Neuronal stem cell (in vitro differentiated cells): ENCODE measurements at regions not wholly inside any gene's neighbourhood (a gene's known extent, or its start where the extent isn't known, plus 50 kb on each side); places are given as distances from the start of the nearest gene placed in this dataset.

Experiments
- DNase-seq: peaks from one replicate; pipeline ENCODE4 v3.0.0-alpha.2; 2013; ENCODE audit warnings: low spot score
- H2AFZ ChIP-seq: one replicate; pipeline ENCODE4 v1.6.1; 2013; ENCODE audit warnings: mild to moderate bottlenecking, low read length, inconsistent platforms
- H2AK5ac ChIP-seq: 2 replicates; pipeline ENCODE4 v1.6.1; 2013; ENCODE audit warnings: low read depth, mild to moderate bottlenecking, inconsistent platforms, low read length, moderate library complexity, mixed read lengths
- H2BK120ac ChIP-seq: 2 replicates; pipeline ENCODE4 v1.6.1; 2013; ENCODE audit warnings: low read depth, mild to moderate bottlenecking, inconsistent platforms, low read length, moderate library complexity, mixed read lengths
- H2BK12ac ChIP-seq: one replicate; pipeline ENCODE4 v1.6.1; 2013; ENCODE audit warnings: low read length, inconsistent platforms
- H2BK15ac ChIP-seq: 2 replicates; pipeline ENCODE4 v1.6.1; 2013; ENCODE audit warnings: mild to moderate bottlenecking, low read length, inconsistent platforms, mixed read lengths
- H2BK5ac ChIP-seq: one replicate; pipeline ENCODE4 v1.6.1; 2013; ENCODE audit warnings: inconsistent platforms, mild to moderate bottlenecking, low read length, moderate library complexity
- H3K14ac ChIP-seq: one replicate; pipeline ENCODE4 v1.6.1; 2013; ENCODE audit warnings: low read length, inconsistent platforms
- H3K18ac ChIP-seq: 2 replicates; pipeline ENCODE4 v1.6.1; 2013; ENCODE audit warnings: low read length, inconsistent platforms
- H3K23ac ChIP-seq: 2 replicates; pipeline ENCODE4 v1.6.1; 2013; ENCODE audit warnings: low read depth, mild to moderate bottlenecking, mixed read lengths, low read length, inconsistent platforms; ENCODE audit not compliant: poor library complexity
- H3K27ac ChIP-seq: replicated peaks from 3 replicates; pipeline ENCODE4 v1.5.1; 2013; ENCODE audit warnings: low read length, inconsistent platforms
- H3K27me3 ChIP-seq, 3 experiments: 2 replicates each; pipeline ENCODE4 v1.6.1; 2013; ENCODE audit warnings: low read length in 3 of 3, mild to moderate bottlenecking in 2 of 3, inconsistent platforms in 1 of 3, low read depth in 1 of 3, mixed read lengths in 1 of 3, moderate library complexity in 1 of 3; ENCODE audit not compliant: control insufficient read depth in 3 of 3, insufficient read depth in 3 of 3
- H3K36me3 ChIP-seq, 2 donors: replicated peaks in 1 of 2; 2 replicates each; pipeline ENCODE4 v1.6.1; 2013; ENCODE audit warnings: low read length in 2 of 2; ENCODE audit not compliant: control insufficient read depth in 2 of 2, insufficient read depth in 2 of 2
- H3K4ac ChIP-seq: 2 replicates; pipeline ENCODE4 v1.6.1; 2013; ENCODE audit warnings: inconsistent platforms, mild to moderate bottlenecking, low read length, moderate library complexity
- H3K4me1 ChIP-seq, 2 donors: 1 replicate in 1 of 2; 2 replicates in 1 of 2; pipeline ENCODE4 v1.6.1; 2013; ENCODE audit warnings: low read length in 2 of 2, low read depth in 1 of 2; ENCODE audit not compliant: control insufficient read depth in 2 of 2, insufficient read depth in 1 of 2
- H3K4me2 ChIP-seq: one replicate; pipeline ENCODE4 v1.6.1; 2013; ENCODE audit warnings: mild to moderate bottlenecking, low read length, inconsistent platforms; ENCODE audit not compliant: insufficient read depth, poor library complexity, severe bottlenecking
- H3K4me3 ChIP-seq, 2 donors: 2 replicates each; pipeline ENCODE4 v1.5.1; 2013; ENCODE audit warnings: low read length in 2 of 2, mild to moderate bottlenecking in 2 of 2, inconsistent platforms in 1 of 2, moderate library complexity in 1 of 2
- H3K79me1 ChIP-seq: one replicate; pipeline ENCODE4 v1.6.1; 2013; ENCODE audit warnings: low read depth, mild to moderate bottlenecking, inconsistent platforms, low read length, moderate library complexity
- H3K9ac ChIP-seq: one replicate; pipeline ENCODE4 v1.6.1; 2013; ENCODE audit warnings: mild to moderate bottlenecking, low read depth, low read length, inconsistent platforms; ENCODE audit not compliant: poor library complexity
- H3K9me3 ChIP-seq, 2 donors: replicated peaks in 1 of 2; 2 replicates each; pipeline versions ENCODE3 to v1.6.1; 2013; ENCODE audit warnings: low read length in 2 of 2, mild to moderate bottlenecking in 2 of 2, inconsistent platforms in 1 of 2, low read depth in 1 of 2, mixed read lengths in 1 of 2, moderate library complexity in 1 of 2; ENCODE audit not compliant: control insufficient read depth in 2 of 2, insufficient read depth in 1 of 2
- H4K8ac ChIP-seq: one replicate; pipeline ENCODE4 v1.6.1; 2013; ENCODE audit warnings: low read depth, mild to moderate bottlenecking, inconsistent platforms, low read length, moderate library complexity
- H4K91ac ChIP-seq: one replicate; pipeline ENCODE4 v1.6.1; 2013; ENCODE audit warnings: low read length, low read depth, mild to moderate bottlenecking, inconsistent platforms; ENCODE audit not compliant: poor library complexity
- WGBS, 2 donors: extraction: QIAGEN DNeasy Blood & Tissue Kit; methylation state at CpG; one replicate each; pipeline ENCODE4 v1.1.7; 2013; ENCODE audit warnings: missing lambda C conversion rate in 2 of 2, mixed read lengths in 1 of 2; ENCODE audit not compliant: insufficient read length in 2 of 2, insufficient replicate concordance in 1 of 2; ENCODE audit errors: extremely low coverage in 2 of 2; 5-methylcytosine and 5-hydroxymethylcytosine counted together

- peaks cover 0 to 10% of the 10 kb centered on the region in 2 donors for H3K4me1 ChIP-seq
- H3K79me1 ChIP-seq = no peaks in the 10 kb centered on the region
- no peak overlapping the region for H3K9ac ChIP-seq
- H3K4me2 ChIP-seq = no peak overlapping the region
- no peak overlapping the region for H2BK12ac ChIP-seq
- no peak overlapping the region for H4K91ac ChIP-seq
- H3K14ac ChIP-seq = peak overlapping the region; percentile 2
- H3K36me3 ChIP-seq = no peaks in the 10 kb centered on the region
- H3K27ac ChIP-seq = no peak overlapping the region
- WGBS, 2 donors = no CpG with 5 or more reads among the region's 2 CpGs
- H2AFZ ChIP-seq = no peak overlapping the region
- H3K18ac ChIP-seq = no peak overlapping the region
- H4K8ac ChIP-seq = no peak overlapping the region
- no peaks in the 10 kb centered on the region for H3K9me3 ChIP-seq
- no peaks in the 10 kb centered on the region for H3K27me3 ChIP-seq
- no peak overlapping the region for H2AK5ac ChIP-seq
- H3K23ac ChIP-seq = no peak overlapping the region
- no peak overlapping the region for H3K4me3 ChIP-seq
- H3K4ac ChIP-seq = no peak overlapping the region
- no peak overlapping the region for H2BK5ac ChIP-seq
- no peak overlapping the region for H2BK15ac ChIP-seq
- no peak for DNase-seq
- no peak overlapping the region for H2BK120ac ChIP-seq
Observed at GRCh38 chr6:10300071-10300470, 114.8 kb downstream of the TFAP2A start.

- H3K9me3 ChIP-seq = no peaks in the 10 kb centered on the region
- no peak overlapping the region for H3K4me3 ChIP-seq
- no peak overlapping the region for H2BK120ac ChIP-seq
- no peak overlapping the region for H3K18ac ChIP-seq
- no peak overlapping the region for H3K4me2 ChIP-seq
- no CpG with 5 or more reads among the region's 4 CpGs for WGBS, 2 donors
- no peaks in the 10 kb centered on the region for H3K27me3 ChIP-seq
- H3K9ac ChIP-seq = no peak overlapping the region
- no peak overlapping the region for H3K4ac ChIP-seq
- DNase-seq = no peak
- no peak overlapping the region for H4K91ac ChIP-seq
- H3K36me3 ChIP-seq = no peaks in the 10 kb centered on the region
- no peak overlapping the region for H2BK15ac ChIP-seq
- H2AFZ ChIP-seq = no peak overlapping the region
- no peak overlapping the region for H2BK12ac ChIP-seq
- H3K79me1 ChIP-seq = no peaks in the 10 kb centered on the region
- H2BK5ac ChIP-seq = no peak overlapping the region
- no peak overlapping the region for H3K14ac ChIP-seq
- H3K23ac ChIP-seq = no peak overlapping the region
- H2AK5ac ChIP-seq = no peak overlapping the region
- no peak overlapping the region for H3K27ac ChIP-seq
- peaks cover 0 to 1% of the 10 kb centered on the region in 2 donors for H3K4me1 ChIP-seq
- no peak overlapping the region for H4K8ac ChIP-seq
Observed at GRCh38 chr6:10297832-10298231, 117.0 kb downstream of the TFAP2A start.

GRCh38 chr6:10278746-10279145 is 136.1 kb downstream of the TFAP2A start:
- Histone ChIP-seq H3K14ac (no peak overlapping the region), H3K36me3 (no peaks in the 10 kb centered on the region), H3K4ac (no peak overlapping the region), H3K4me1 (no peaks in the 10 kb centered on the region), H4K8ac (no peak overlapping the region), H3K18ac (no peak overlapping the region), H4K91ac (no peak overlapping the region), H3K27me3 (no peaks in the 10 kb centered on the region), H2BK15ac (no peak overlapping the region), H2BK120ac (no peak overlapping the region), H3K9me3 (no peaks in the 10 kb centered on the region), H2BK5ac (no peak overlapping the region), H3K4me3 (no peak overlapping the region), H2AK5ac (no peak overlapping the region), H3K9ac (no peak overlapping the region), H2BK12ac (no peak overlapping the region), H2AFZ (no peak overlapping the region), H3K4me2 (no peak overlapping the region), H3K79me1 (no peaks in the 10 kb centered on the region), H3K23ac (no peak overlapping the region), H3K27ac (no peak overlapping the region)
- no peak for DNase-seq

GRCh38 chr6:10276660-10277287 is 138.1 kb downstream of the TFAP2A start:
- no peaks in the 10 kb centered on the region for H3K27me3 ChIP-seq
- H3K9ac ChIP-seq = no peak overlapping the region
- H2BK15ac ChIP-seq = no peak overlapping the region
- H2AFZ ChIP-seq = no peak overlapping the region
- no peak overlapping the region for H2BK120ac ChIP-seq
- no peaks in the 10 kb centered on the region for H3K79me1 ChIP-seq
- H3K4me2 ChIP-seq = no peak overlapping the region
- no peaks in the 10 kb centered on the region for H3K9me3 ChIP-seq
- H3K23ac ChIP-seq = no peak overlapping the region
- H3K4ac ChIP-seq = no peak overlapping the region
- H4K91ac ChIP-seq = no peak overlapping the region
- no peak overlapping the region for H2BK12ac ChIP-seq
- H3K4me3 ChIP-seq = no peak overlapping the region
- H2BK5ac ChIP-seq = no peak overlapping the region
- H3K27ac ChIP-seq = no peak overlapping the region
- DNase-seq = no peak
- no CpG with 5 or more reads among the region's 3 CpGs for WGBS, 2 donors
- H3K14ac ChIP-seq = no peak overlapping the region
- H2AK5ac ChIP-seq = no peak overlapping the region
- no peak overlapping the region for H4K8ac ChIP-seq
- H3K4me1 ChIP-seq = no peaks in the 10 kb centered on the region
- no peak overlapping the region for H3K18ac ChIP-seq
- no peaks in the 10 kb centered on the region for H3K36me3 ChIP-seq
